EL (cell line): ENCODE measurements at regions not wholly inside any gene's neighbourhood (a gene's known extent, or its start where the extent isn't known, plus 50 kb on each side); places are given as distances from the start of the nearest gene placed in this dataset.
"Not testable (repeated sequence)": the region's sequence is repeated elsewhere in the genome, so short reads cannot be mapped to it uniquely, and the experiment has no call there.

ENCODE experiments used
- DNase-seq: peaks from one replicate; pipeline ENCODE4 v3.0.0-alpha.2; 2016

DNA sequence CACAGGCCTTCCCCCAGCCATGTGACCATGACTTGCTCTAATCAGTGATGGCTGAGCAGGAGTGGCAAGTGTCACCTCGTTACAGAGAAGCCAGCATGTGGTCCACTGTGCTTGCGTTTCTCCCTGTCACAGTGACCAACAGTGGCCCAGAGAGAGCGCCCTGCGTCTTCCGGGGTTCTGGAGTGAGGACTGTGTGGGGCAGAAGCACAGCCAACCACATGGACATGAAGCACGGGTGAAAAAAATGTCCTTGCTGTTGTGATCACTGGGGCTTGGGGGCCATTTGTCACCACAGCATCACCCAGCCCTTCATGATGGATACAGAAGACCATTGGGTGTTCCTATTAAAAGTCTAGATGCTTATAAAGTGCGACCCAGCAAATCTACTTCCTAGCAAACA lies 174.6 kb upstream of the C14orf180 start:
- DNase-seq: no peak

DNA sequence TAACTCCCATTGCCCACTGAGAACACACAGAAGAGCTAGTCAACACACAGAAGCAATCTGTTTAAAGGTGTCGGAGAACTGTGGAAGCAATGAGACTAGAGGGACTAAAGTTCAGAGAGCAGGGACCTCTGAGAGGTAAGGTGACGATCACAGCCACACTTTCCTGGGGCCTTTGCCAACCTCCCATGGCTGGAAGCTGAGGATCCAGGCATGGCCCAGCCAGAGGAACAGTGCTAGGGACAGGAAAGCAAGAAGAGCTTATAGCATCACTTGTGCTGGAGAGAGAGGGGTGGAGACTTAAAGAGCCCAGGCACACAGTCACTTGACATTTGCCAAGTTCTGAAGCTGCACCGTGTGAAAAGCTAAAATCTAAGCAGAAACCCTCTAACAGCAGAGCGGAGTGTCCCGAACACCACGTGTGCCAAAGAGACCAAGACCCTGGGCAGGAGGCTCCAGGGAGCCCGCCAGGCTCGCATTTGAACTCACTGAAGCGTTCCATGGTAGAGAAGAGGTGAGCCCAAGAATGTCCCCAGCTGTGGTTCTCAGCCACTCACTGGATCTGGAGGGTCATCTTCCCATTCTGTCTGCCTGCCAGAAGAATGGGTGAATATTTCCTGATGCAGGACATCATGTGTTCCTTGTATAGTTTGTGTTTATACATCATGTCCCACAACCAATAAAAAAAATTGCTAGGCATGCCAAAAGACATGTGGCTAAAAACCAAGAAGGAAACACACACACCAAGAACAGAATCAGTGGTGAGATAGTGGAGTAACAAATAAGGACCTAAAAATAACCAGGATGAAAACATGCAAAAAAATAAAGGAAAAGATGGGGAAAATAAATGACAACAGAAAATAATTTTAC lies 174.0 kb upstream of the C14orf180 start:
- DNase-seq: no peak

DNA sequence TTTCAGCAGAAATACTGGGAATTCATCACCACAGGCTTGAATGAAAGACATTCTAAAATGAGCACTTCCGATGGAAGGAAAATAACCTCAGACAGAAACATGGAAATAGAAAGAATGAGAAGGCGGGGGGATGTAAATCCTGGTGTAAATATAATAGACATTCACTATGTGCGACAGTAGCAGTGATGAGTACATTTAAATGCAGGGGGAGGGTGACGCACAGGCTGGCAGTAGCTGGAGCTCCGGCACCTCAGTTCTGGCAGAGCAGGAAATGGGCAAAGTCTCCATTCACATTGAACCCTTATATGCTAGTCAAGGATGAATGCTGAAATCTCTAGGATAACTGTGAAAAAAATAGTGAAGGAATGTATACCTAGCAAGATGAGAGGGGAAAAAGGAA lies 172.7 kb upstream of the C14orf180 start:
- no peak for DNase-seq

DNA sequence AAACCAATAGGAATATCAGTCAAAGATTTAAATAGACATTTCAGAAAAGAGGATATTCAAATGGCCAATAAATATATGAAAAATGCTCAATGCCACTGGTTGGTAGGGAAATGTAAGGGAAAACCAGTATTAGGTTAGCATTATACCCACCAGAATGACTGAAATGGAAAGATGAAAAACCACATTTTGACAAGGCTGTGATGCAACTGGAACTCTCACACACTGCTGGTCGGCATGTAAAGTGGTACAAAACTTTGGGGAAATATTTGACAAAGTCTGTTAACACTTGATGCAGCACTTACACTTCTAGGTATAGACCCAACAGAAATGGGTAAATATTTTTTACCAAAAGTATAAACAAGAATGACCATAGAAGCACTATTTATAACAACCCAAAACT lies 163.2 kb upstream of the C14orf180 start:
- DNase-seq: no peak

DNA sequence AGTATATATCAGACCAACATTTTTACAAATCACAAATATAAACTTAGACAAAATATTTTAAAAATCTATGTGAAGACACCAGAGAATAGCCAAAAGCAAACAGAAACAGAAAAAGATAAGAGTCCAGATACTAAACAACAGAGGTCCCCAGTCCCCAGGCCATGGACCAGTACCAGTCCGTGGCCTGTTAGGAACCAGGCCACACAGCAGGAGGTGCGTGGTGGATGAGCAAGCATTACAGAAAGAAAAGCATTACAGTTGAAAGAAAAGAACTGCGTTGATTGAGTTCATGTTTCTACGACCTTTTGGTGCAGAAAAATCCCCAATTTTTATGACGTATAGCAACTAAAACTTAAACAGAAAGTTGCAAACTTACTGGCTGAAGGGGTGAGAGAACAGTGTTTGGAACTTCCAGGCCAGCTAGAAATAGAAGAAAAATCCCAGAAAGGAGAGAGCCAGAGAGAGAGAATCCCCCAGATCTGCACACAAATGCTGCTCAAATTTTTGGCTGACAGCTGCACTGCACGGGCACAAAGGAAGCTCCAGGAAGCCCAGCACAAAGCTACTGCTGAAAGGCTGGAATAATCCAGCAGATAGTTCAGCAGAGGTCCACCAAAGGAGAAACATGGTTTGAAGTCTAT lies 159.6 kb upstream of the C14orf180 start:
- no peak for DNase-seq

DNA sequence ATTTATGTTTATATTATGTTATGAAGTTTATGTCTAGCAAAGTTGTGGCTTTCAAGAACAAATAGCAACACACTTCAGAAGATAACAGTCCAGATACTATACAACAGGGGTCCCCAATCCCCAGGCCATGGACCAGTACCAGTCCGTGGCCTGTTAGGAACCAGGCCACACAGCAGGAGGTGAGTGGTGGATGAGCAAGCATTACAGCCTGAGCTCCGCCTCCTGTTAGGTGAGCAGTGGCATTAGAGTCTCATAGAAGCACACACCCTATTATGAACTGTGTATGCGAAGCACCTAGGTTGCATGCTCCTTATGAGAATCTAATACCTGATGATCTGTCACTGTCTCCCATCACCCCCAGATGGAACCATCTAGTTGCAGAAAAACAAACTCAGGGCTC lies 159.0 kb upstream of the C14orf180 start:
- not testable (repeated sequence) for DNase-seq

DNA sequence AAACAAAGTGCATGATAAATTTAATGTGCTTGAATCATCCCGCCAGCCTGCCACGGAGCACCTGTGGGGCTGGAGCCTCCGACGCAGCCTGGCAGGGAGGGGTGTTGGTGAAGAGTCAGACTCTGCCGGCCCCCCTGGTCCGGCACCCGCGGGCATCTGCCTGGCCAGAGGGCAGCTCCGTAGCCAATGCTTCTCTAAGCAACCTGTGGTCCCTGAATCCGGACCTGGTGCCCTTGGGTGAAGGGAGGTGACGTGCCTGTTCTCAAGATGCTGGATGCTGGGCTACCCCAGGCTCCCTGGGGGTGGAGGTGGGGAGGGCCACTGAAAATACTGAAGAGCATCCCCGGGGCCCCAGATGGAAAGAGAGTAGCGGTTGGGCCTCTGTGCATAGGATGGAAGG lies 158.6 kb upstream of the C14orf180 start:
- DNase-seq: no peak

DNA sequence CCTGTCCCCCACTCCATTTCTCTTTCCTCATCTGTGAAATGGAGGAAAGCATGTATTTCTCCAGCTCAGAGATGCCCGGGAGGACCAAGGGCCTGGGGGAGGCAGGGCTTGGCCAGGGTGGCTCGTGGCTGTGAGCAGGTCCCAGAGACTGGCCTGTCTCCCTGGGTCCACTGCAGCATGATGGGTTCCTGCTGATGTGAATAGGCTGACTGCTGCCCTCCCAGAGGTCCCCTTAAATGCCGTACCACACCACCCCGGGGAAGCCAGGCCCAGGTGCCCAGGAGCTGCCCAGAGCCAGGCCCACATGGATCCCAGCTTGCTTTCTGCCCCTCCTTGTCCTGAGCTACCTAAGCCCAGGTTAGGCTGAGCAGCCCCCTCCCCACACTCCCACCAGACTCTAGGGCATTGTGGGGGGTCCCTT lies 158.2 kb upstream of the C14orf180 start:
- no peak for DNase-seq

DNA sequence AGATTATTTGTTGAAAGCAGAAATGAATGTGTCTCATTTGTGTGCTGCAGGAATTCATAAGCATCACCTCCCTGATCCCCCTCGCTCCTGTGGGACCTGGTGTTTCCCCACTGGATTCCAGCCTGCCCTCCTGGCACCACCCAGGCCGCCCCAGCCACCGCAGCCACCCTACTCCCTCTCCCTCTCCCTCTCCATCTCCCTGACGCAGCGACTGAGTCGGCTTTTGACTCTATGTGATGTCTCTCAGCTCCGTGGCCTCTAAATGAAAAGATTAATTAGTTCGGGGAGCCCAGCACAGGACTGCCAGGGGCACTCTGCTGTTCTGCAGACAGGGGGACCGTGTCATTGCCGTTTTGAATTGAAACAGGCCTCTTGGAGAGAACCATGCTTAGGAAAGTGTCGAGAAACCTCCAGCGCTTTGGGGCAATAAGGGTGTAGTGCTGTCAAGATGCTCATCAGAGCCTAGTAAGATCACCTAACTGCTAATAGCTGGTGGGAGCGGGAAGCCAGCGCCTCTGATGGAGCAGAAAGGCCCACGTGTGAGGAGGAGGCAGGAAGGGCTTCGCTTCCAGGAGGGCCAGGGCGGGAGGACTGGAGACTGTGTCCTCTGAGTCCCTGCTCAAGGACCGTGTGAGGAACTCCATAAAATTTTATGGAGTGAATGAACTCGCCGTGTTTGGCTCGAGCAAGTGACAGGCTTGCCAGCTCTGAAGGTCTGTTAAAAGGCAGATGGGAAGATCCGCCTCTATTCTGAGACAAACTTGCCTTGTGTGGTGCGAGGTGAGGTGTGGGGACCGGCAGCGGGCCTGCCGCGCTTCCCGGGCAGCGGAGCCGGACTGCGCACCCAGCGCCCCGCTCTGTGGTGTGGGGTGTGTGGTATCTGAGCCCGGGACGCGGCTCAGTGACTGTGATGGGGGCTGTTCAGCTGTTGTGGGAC lies 157.4 kb upstream of the C14orf180 start:
- DNase-seq: no peak

DNA sequence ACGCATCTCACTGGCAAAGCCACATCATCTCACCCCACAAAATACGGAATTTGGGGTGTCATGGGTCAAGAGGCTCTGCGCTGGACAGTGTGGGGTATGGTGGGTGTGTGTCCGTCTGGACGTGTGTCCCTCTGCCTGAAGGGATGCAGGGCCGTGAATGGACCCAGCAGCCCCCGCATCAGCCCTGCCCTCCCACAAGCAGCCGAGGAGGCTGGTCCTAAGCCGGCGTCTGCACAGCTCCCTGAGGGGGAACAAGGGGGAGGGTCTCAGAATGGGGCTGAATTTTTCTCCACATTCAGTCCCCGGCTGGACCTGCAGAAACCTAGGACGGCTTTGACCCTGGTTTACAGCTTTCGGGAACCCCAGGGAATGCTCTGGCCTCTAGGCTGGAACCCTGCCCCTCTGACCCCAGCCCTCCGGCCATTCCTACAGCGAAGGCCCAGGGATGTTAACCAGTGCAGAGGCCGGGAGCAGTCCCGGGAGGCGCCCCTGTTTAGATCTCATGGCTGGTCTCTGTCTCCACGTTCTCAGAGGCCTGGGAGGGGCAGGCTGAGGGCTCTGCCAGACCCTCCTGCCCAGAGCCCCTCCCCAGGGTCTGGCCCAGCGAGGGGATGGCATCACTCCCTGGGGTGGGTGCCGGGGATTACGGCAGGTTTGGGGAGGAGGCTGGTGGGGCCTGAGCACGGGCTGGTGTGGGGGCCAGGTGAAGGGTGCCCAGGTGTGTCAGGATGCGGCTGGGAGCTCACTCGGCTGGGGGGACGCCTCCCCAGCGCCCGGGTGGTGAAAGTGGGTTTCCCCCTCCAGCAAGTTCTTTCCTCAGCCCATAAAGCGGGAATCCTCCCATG lies 156.5 kb upstream of the C14orf180 start:
- DNase-seq: no peak

DNA sequence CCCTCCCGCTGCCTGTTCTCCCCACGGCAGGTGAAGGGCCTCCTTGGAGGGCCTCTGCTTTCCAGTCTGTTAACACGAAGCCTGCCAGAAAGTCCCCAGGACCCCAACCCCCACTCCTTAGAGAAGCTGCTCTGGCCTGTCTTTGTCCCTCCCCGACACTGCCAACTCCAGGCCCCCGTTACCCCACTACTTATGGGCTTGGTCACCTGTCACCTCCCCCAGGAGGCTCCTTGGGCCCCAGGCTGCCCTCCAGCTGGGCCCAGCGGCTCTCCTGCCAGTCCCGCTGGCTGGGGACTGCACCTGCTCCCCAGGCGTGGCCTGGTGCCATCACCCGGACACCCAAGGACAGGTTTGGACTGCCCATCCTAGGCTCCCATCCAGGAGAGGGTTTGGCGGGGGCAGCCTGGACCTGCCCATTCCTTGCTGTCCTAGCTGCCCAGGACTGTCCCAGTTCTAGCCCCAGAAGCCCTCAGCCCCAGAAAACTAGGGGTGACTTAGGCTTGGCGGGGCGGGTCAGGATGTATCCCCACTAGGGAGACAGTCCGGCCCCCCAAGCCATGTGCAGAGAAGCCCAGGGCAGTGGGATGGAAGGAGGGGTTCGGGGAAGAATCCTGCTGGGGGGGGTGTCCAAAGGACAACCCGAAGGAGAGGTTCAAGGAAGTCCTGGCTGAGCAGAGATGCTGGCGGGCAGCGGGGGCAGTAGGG lies 155.7 kb upstream of the C14orf180 start:
- DNase-seq: no peak

DNA sequence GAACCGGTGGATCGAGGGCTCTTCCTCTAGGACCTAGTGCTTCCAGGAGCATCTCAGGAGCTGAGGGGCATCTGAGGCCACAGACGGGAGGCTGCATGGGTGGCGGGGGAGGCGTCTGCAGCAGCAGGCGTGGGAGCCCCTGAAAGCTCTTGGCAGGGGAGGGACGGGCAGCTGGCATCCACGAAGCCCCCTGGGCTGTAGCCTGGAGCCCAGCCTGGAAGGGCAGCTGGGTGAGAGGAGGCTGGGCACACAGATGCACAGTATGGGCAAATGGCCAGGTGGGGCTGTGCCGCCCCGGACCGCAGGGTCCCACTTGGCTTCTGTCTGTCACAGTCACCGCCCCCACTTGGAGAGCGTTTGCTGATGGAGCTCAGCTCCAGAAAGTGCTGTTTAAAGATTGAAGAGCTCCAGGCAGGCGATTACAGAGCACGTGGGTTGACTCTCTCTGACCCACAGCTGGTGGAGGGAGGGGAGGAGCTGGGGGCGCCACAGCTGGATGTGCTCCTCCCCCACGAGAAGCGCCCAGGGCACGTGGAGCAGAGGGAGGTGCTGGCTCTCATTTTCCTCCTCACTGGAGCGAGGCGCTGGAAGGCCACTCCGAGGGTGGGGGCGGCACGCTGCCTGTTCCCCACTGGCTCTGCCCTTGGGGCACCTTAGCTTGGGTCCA lies 155.0 kb upstream of the C14orf180 start:
- DNase-seq: no peak

DNA sequence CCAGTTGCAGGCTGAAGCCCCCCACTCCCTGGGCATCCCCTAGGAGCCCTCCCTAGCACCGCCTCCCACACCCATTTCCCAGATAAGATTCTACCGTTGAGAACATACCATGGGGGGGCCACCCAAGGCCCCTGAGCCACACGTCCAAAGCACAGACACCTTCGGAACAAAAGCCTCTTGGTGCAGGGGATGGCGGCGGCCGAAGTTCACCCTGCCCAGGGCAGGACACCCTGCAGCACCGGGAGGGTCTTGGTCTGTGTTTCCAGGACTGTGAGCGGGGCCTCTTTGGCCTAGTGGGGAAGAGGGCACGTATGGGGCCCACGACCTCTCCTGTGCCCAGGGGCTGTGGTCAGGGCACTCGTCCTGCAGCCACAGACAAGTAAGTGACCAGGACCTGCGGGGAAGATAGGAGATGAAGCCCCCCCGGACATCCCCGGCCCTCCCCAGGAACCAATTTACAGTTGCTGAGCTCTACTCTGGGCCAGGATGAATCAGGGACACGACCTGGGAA lies 154.3 kb upstream of the C14orf180 start:
- DNase-seq: no peak

DNA sequence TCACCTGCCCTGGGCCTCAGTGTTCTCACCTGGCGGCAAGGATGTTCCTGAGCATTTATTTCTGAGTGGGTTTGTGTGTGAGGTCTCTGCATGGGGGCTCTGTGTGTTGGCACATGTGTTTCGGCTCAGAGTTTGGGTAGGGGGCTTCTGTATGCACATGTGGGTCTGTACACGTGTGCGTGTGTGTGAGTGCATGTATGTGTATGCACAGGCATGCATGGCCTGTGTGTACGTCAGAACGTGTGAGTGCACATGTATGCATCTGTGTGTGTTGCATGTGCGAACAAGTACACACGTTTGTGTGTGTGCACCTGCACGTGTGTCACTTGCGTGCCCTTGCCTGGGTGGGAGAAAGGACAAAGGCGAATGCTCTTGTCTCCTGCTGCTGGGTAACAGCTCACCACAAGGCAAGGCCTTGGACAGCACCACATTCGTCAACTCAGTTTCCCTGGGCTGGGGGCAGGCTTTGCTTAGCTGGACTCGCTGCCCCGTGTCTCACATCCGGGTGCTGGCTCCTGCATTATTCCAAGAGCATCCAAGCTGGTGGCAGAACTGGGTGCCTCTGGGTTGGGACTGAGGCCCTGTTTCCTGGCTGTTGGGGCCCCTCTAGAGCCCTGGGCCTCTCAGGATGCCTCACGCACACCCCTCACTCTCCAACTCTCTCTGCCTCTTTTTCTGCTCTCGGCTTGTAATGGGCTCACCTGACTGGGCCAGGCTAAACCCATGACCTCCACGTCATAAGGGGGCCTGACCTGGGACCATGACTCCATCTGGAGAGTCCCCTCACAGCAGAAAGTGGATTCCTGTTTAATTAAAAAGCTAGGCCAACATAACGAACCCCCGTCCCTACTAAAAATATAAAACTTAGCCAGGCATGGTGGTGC lies 153.6 kb upstream of the C14orf180 start:
- no peak for DNase-seq

DNA sequence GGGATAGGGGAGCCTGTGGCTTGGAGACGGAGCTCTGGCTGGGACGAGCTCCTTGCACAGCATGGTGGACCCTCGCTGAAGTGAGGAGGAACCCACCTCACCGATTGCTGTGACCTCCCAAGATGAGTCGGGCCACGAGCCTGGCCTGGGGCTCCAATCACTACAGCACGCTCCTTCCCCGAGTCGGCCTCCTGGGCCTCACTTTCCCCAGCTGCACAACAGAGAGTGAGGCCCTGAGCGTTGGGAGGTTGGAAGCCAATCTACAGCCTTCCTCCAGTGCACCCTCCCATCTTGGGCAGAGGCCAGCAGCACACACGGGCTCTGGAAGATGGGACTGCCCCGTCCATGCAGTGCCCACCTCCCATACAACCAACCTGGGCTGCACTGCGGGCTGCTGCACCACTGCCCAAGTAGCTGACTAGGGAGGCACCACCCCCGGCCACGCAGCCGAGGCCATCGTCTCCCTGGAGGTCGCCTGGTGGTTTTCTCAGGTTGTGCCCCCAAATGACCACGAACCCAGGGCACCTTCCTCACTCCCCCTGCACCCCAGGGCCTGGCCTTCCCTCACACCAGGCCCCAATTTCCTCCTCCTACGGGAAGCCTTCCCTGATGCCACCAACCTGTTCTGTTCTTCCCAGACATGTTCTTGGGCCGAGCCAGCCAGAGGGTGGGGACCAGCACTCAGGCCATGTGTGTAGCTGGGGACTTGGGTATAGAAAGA lies 152.3 kb upstream of the C14orf180 start:
- DNase-seq: no peak

DNA sequence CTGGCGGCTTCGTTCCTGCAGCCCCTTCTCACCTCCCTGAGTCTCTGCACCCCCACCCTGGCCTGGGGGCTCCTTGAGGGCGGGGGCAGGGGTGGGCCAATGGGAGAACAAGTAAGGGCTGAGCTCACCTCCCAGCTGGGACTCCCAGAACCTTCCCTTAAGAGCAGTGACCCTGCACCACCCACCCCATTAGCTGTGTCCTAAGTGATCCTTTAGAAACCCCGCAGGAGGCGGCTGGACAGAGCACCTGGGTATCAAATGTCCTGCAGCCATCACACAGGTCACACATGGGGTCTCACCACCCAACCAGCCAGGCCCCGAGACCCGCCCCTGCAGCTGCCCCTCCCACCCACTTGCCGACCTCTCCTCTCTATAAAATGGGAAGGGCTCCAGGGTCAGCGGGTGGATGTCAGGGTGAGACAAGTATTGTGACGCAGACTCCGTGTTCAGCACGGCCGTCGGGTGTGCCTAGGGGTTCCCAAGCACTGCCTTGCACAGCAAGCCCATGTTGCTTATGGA lies 151.2 kb upstream of the C14orf180 start:
- DNase-seq: no peak

DNA sequence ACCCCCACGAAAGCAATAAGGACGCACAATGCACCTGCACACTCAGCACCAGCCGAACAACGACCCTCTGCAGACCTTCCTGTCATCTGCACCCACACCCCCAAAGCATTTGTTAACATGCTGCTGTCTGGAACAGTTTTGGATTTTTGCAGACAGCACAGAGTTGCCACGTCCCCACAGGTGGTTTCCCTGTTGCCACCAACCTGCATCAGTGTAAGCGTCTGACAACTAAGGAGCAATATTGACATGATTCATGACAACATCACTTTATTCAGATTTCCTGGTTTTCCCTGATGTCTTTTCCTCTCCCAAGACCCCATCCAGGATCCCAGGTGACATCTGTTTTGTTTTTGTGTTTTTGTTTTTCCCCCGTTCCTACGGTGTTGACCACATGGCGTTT lies 150.7 kb upstream of the C14orf180 start:
- no peak for DNase-seq

DNA sequence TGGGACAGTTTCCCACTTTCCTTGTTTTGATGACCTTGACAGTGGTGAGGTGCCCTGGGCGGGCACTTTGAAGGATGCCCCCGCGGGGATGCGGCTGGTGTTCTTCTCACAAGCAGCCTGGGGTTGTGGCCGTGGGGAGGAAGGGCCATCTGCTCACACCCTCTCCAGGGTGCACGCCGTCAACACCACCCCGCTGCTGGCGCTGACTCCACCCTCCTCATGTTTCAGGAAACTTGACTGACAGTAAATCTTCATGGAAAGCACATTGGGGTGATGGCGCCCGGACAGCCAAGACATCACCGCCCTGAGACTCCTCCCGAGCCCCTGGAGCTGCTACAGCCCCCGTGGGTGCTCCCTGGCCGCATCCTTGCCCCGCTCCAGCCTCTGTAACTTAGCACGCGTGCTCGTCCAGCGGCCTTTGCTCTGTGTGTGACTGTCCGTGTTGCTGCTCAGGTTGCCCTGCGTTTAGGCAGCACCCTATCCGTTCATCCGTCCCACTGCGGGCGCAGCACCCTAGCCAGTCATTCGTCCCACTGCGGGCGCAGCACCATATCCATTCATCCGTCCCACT lies 150.2 kb upstream of the C14orf180 start:
- DNase-seq: no peak
